ENCODE measurements at regions not wholly inside any gene's neighbourhood (a gene's known extent, or its start where the extent isn't known, plus 50 kb on each side); places are given as distances from the start of the nearest gene placed in this dataset.

- Mint-ChIP-seq H3K9me3 (no peaks in the 10 kb centered on the region), H3K4me1 (ENCODE audit: low read depth) (no peaks in the 10 kb centered on the region), H3K27me3 (ENCODE audit: insufficient read depth) (peaks cover 9% of the 10 kb centered on the region), H3K27ac (no peak overlapping the region), H3K36me3 (ENCODE audit: low read depth) (no peaks in the 10 kb centered on the region), H3K4me3 (no peak overlapping the region)
- intact Hi-C loops (cut with micrococcal nuclease), result no loop called here
- DNase-seq (ENCODE audit: low spot score), result no peak
Observed at GRCh38 chr7:96952974-96953391, 52.4 kb upstream of the DLX6 start.

- no peak overlapping the region for H3K4me3 Mint-ChIP-seq
- H3K27ac Mint-ChIP-seq, result no peak overlapping the region
- no peaks in the 10 kb centered on the region for H3K4me1 Mint-ChIP-seq (ENCODE audit: low read depth)
- intact Hi-C loops (cut with micrococcal nuclease), result no loop called here
- H3K36me3 Mint-ChIP-seq (ENCODE audit: low read depth), result no peaks in the 10 kb centered on the region
- H3K27me3 Mint-ChIP-seq (ENCODE audit: insufficient read depth), result peaks cover 10% of the 10 kb centered on the region
- no peak for DNase-seq (ENCODE audit: low spot score)
- H3K9me3 Mint-ChIP-seq, result no peaks in the 10 kb centered on the region
Observed at GRCh38 chr7:96953676-96954513, 51.5 kb upstream of the DLX6 start.

Measured in activated T-helper 1 cell treated with anti-CD3 and anti-CD28 coated beads, Interleukin-12 subunit alpha, Interleukin-12 subunit beta, Interleukin-2, Interleukin-4 antibody, amounts not matched to agents 30 ng/mL and 10 ng/mL and 1 ng/mL, durations not matched to agents 14 hours and 24 hours and 36 hours (primary cell).